DOHH2 (cell line): ENCODE measurements at regions not wholly inside any gene's neighbourhood (a gene's known extent, or its start where the extent isn't known, plus 50 kb on each side); places are given as distances from the start of the nearest gene placed in this dataset.

Experiments
- CTCF ChIP-seq: fragments of 200-600 bp; sonication (generic); IDR thresholded peaks from one replicate; pipeline ENCODE4 v1.5.1; 2014; ENCODE audit warnings: antibody characterized with exemption, mild to moderate bottlenecking, low read depth, low read length; ENCODE audit not compliant: poor library complexity, severe bottlenecking
- EZH2phosphoT487 ChIP-seq: fragments of 200-600 bp; sonication (generic); IDR thresholded peaks from 2 replicates; pipeline ENCODE4 v1.6.1; 2017; ENCODE audit warnings: borderline replicate concordance, mild to moderate bottlenecking, antibody characterized with exemption, low read length, moderate library complexity, mixed read lengths

- TF ChIP-seq CTCF (no peak), EZH2phosphoT487 (no peak)
Observed at GRCh38 chr13:83298617-83299016, 583.7 kb downstream of the SLITRK1 start.
